DOHH2 (cell line): ENCODE measurements at regions not wholly inside any gene's neighbourhood (a gene's known extent, or its start where the extent isn't known, plus 50 kb on each side); places are given as distances from the start of the nearest gene placed in this dataset.

Source experiments
- CTCF ChIP-seq: fragments of 200-600 bp; sonication (generic); IDR thresholded peaks from one replicate; pipeline ENCODE4 v1.5.1; 2014; ENCODE audit warnings: antibody characterized with exemption, mild to moderate bottlenecking, low read depth, low read length; ENCODE audit not compliant: poor library complexity, severe bottlenecking
- EZH2phosphoT487 ChIP-seq: fragments of 200-600 bp; sonication (generic); IDR thresholded peaks from 2 replicates; pipeline ENCODE4 v1.6.1; 2017; ENCODE audit warnings: borderline replicate concordance, mild to moderate bottlenecking, antibody characterized with exemption, low read length, moderate library complexity, mixed read lengths

GRCh38 chr5:1673042-1673677 is 126.5 kb downstream of the MRPL36 start:
- TF ChIP-seq CTCF, result no peak
- no peak for TF ChIP-seq EZH2phosphoT487
